Activated CD4-positive, alpha-beta T cell treated with anti-CD3 and anti-CD28 coated beads for 48 hours (primary cell): ENCODE measurements at regions not wholly inside any gene's neighbourhood (a gene's known extent, or its start where the extent isn't known, plus 50 kb on each side); places are given as distances from the start of the nearest gene placed in this dataset.
A peak's percentile ranks its signal among the peaks of the same experiment; 100 is the strongest.
"Not testable (repeated sequence)": the region's sequence is repeated elsewhere in the genome, so short reads cannot be mapped to it uniquely, and the experiment has no call there.

Source experiments
- DNase-seq: peaks from one replicate; pipeline ENCODE4 v3.0.0-alpha.2; 2020

DNA sequence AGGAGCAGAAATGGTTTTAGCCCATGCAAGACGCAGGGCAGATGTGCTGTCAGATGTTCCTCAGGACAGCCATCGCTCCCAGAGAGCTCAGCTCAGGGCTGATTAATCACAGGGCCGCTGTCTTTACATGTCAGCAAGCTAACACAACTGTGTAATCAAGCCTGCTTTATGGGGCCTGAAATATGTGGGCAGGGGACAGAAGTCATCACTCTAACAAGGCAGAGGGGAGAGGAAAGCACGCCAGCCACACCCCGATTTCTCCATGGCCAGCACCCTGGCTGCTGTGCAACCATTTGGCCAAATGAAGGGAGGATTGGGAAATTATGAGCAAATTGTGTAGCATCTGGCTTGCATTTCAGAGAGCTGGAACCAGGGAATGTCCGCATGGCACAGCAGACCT lies 368.8 kb downstream of the NPHP4 start:
- no peak for DNase-seq

DNA sequence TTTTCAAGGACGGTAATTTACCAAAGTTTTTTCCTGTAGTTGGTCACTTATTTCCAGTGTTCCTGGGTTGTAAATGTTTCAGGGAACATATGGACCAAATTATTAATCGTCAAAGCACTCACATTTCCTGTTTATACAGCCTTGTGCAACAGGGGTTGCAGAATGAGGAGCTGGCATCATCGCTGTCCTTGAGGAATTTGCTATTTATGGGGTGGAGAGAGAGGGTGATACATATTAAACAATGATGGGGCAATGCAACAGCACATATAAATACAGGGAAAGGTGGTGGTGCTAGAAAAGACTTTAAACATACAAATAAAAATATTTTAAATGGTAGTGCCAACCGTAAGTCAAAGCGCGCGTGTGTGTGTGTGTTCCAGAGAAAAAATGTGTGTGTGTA lies 369.8 kb downstream of the NPHP4 start:
- DNase-seq: no peak

DNA sequence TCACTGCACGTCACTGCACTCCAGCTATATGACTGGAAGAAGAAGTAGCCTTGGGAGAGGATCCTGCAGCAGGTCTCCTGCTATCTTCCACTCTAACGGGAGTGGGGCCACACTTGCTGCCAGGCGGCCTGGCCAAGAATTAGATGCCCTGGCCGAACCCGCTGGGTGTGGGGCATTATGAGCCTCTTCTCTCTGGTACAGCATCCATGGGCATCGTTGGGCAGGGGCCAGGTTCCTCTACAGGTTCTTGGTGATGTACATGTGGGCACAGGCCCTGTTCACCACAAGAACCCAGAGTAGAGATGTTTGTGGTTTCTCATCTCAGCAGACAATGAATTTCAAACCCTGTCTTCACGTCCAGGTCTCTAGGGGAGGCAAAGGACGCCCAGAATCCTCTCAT lies 370.5 kb downstream of the NPHP4 start:
- no peak for DNase-seq

GRCh38 chr1:5620997-5621396 lies 371.2 kb downstream of the NPHP4 start:
- no peak for DNase-seq

GRCh38 chr1:5620418-5620817 lies 371.8 kb downstream of the NPHP4 start:
- no peak for DNase-seq

DNA sequence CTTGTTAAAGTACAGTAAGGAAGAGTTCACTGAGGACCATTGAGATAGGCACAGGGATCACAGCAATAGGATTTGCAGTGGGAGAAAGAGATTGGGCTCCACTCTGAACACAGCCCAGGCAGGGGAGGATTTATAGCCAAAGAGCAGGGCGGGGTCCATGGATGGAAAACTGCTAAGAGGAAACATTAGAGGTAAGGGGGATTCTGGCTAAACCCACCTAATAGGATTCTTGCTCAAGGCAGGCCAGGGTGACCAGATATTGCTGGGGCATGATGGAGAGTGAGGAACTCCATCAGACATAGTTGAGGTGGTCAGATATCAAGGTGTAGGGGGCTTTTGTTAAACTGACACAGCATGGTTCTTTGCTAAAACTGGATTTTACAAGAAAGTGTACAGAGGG lies 372.8 kb downstream of the NPHP4 start:
- DNase-seq: no peak

DNA sequence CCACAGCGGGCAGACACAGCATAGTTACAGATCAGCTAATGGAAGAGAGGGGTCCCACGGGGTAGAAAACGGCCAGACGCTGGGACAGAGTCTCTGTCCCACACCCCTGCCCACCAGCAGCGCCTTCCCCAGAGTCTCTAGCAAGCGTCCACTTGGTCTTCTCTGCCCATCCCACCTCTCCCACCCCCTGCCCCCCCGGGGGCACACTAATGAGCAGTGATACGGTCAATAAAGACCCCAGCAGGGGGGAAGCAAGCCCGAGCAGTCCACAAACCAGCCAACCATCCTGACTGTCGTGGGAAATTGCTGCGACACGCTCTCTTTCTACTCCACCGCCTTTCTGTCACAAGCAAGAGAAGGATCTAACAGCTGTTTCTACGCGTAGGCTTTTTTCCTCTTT lies 374.7 kb downstream of the NPHP4 start:
- DNase-seq: no peak

- DNase-seq: no peak
Measured at GRCh38 chr1:5617179-5617520, 375.1 kb downstream of the NPHP4 start.

GRCh38 chr1:5616366-5617178 lies 375.7 kb downstream of the NPHP4 start:
- DNase-seq: no peak

GRCh38 chr1:5615076-5615475 lies 377.1 kb downstream of the NPHP4 start:
- no peak for DNase-seq

- no peak for DNase-seq
Measured at GRCh38 chr1:5613900-5614299, 378.3 kb downstream of the NPHP4 start.

- no peak for DNase-seq
Measured at GRCh38 chr1:5611851-5612250, 380.4 kb downstream of the NPHP4 start.

DNA sequence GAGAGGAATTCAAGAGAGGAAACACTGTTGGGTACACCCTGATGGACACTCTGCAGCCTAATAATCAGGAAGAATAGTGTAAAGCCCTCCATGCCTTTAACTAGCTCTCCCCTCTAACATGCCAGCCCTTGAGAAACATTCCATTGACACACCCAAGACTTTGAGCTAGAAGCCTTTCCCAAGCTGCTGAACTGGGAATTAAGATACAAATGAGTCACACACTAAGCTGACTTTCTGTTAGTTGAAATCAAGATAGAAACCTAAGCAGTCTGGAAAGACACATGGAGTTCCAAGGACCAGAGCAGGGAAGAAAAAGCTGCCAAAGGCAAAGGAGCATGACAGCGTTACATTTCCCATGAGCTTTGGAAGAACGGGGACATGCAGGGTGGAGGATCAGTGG lies 380.8 kb downstream of the NPHP4 start:
- no peak for DNase-seq

GRCh38 chr1:5610432-5610831 lies 381.8 kb downstream of the NPHP4 start:
- DNase-seq: no peak

- no peak for DNase-seq
Measured at GRCh38 chr1:5603353-5604104, 388.7 kb downstream of the NPHP4 start.

DNA sequence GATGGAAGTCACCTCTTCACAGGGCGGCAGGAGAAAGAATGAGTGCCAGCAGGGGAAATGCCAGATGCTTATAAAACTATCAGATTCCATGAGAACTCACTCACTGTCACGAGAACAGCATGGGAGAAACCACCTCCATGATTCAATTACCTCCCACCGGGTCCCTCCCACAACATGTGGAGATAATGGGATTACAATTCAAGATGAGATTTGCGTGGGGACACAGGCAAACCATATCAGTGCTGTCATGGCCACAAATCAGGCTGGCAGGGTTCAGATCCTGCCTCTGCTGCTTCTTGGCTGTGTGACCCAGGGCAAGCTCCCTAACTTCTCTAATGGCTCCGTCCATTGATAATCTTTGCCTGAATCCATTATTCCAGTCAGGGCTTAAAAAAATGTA lies 389.5 kb downstream of the NPHP4 start:
- DNase-seq: not testable (repeated sequence)

GRCh38 chr1:5601516-5601915 lies 390.7 kb downstream of the NPHP4 start:
- no peak for DNase-seq

- no peak for DNase-seq
Measured at GRCh38 chr1:5599541-5599940, 392.7 kb downstream of the NPHP4 start.

DNA sequence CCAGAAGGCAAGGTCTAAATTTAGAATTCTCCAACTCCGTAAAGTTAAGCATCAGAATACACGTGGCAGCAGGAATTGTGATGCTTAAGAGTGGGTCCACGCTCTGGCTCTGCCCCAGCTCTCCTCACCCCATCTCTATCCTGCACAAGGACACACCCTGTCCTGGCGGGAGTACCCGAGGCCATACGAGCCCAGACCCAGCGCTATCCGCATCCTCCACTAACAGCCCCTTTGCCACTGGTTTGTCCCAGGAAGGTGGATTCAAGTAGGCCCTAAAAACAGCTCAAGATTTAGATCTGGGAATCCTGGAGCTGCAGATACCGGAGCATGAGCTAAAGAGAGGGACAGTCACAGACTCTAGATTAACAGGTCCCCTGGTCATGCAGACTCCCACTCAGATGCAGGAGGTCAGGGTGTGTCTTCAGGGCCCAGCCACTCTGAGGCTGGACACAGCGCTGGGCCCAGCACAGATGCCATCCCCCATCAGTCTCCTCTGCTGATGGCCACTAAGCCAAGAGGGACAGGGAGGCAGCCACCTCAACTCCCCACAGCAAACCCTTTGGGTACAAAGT lies 393.3 kb downstream of the NPHP4 start:
- no peak for DNase-seq

DNA sequence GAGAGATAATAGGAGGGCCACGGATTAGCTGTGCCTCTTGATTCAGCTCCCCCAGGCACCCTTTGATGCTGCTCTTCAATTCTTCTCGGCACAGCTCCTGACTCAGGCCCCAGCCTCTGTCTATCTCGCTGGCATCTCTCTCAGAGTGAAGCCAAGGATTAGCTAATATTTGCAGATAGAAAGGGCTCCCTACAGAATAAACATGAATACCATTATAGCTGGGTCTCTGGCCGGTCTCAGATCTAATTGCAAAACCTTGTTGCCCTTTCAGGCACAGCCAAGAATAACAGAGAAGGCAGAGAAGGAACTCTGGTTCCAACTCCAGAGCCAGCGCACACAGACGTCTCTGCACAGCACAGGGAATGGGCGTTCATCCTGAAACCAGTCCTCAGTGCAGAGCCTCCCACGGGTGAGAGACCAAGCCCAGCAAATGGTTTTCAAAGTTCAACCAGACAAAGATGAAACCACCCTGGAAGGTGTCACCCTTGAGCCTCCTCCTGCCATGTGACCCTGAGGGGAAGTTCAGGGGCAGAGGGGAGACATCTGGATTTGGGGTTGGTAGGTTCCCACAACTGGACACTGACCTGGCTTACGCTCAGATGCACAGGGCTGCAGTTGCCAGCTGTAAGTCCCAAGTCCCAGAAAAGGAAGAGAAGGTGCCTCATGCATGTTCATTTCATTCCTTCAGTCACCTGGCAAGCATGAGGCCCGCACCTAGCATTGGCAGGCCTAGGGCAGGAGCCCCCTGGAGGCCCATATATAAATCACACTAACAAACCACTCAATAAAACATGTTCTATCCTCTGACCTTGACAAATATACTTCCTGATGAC lies 394.0 kb downstream of the NPHP4 start:
- DNase-seq: peak; percentile 7

DNA sequence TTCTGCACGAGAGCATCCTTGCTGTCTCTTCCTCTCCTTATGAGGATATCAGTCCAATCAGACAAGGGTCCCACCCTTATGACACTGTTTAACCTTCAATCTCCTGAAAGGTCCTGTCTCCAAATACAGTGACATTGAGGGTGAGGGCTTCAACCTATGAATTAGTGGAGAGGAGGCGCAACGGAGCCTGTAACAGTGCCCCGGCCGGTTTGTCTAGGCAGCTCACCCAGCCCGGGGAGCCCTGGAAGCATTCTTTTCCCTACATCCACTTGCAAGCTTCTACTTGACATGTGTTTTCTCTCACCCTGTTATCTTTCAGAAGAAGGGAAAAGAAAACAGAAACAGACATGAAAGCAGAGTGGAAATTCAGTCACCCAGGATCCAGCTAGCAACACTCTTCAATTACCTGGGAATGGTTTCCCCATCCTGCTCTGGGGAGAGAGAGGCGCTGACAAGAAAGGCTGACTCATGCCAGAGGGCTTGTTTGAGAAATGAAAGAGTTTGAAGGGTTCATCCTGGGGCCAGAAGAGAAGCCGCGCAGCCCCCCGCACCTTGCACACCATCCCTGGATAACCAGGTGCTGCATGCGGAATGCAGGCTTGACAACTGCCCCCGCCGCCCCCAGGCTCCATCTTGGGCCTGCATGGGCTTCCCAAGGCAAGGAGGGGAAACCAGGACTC lies 394.9 kb downstream of the NPHP4 start:
- no peak for DNase-seq

DNA sequence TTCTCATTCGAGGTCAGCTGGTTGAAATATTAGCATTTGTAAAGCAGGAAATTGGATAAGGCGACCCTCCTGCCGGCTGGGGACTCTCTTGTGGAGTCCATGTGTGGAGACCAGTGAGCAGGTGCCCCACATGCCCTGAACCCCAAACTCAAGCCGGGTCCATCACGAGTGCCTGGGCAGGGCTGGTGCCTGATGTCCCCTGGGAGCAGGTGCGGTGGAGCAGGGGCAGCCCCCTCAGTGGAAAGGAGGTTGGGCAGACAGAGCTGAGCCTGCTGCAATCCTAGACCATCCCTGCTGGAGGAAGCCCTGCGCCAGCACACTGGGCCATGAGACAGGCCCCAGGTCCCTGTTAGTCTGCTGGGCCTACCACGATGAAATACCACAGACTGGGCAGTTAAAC lies 395.6 kb downstream of the NPHP4 start:
- DNase-seq: no peak
